ES-I3 (cell line): ENCODE measurements at regions not wholly inside any gene's neighbourhood (a gene's known extent, or its start where the extent isn't known, plus 50 kb on each side); places are given as distances from the start of the nearest gene placed in this dataset.

Experiments
- H3K36me3 ChIP-seq: 2 replicates; pipeline ENCODE4 v1.6.1; 2013; ENCODE audit warnings: mild to moderate bottlenecking, low read length, control low read depth, moderate library complexity; ENCODE audit not compliant: insufficient read depth
- H3K4me1 ChIP-seq: 2 replicates; pipeline ENCODE4 v1.6.1; 2013; ENCODE audit warnings: mild to moderate bottlenecking, control low read depth, low read length; ENCODE audit not compliant: insufficient read depth
- H3K9ac ChIP-seq: 2 replicates; pipeline ENCODE4 v1.6.1; 2013; ENCODE audit warnings: low read depth, mild to moderate bottlenecking, low read length, moderate library complexity
- H3K9me3 ChIP-seq: 2 replicates; pipeline ENCODE4 v1.6.1; 2013; ENCODE audit warnings: mild to moderate bottlenecking, low read length, moderate library complexity; ENCODE audit not compliant: control insufficient read depth, insufficient read depth

DNA sequence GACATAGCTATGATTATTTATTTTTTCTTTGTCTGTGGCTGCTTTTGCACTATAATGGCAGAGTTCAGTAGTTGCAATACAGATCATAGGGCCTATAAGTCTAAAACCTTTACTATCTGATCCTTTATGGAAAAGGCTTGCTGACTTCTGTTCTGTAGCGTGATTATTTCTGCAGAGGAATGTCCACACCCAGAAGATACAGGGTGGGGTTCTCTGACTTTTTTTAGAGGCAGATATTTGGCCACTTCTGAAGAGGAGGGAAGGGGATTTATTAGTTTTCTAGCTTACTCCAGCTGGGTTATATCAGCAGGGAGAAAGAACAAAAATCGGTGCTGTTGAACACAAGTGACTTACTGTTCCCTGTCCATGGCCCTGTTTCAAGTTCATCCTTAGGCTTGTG lies 97.6 kb downstream of the RPE65 start:
- H3K36me3 ChIP-seq: no peaks in the 10 kb centered on the region
- no peaks in the 10 kb centered on the region for H3K4me1 ChIP-seq
- no peak overlapping the region for H3K9ac ChIP-seq

DNA sequence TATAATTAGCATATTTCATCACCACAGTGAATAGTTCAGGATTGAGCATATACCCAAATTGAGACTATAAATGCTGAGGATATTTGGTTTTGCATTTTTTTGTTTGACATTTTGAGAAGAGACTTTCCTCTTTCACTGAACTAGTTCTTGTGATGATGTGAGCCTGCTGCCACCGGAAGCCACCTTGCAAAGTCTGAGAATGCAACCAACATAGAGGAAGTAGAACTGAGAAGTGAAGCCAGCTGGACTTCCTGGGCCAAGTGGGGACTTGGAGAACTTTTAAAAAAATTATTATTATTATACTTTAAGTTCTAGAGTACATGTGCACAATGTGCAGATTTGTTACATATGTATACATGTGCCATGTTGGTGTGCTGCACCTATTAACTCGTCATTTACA lies 102.3 kb downstream of the RPE65 start:
- H3K4me1 ChIP-seq: no peaks in the 10 kb centered on the region
- no peak overlapping the region for H3K9ac ChIP-seq
- H3K9me3 ChIP-seq: no peaks in the 10 kb centered on the region
- H3K36me3 ChIP-seq: no peaks in the 10 kb centered on the region

More for the DNA sequence above, 97.6 kb downstream of the RPE65 start:
- no peaks in the 10 kb centered on the region for H3K9me3 ChIP-seq

DNA sequence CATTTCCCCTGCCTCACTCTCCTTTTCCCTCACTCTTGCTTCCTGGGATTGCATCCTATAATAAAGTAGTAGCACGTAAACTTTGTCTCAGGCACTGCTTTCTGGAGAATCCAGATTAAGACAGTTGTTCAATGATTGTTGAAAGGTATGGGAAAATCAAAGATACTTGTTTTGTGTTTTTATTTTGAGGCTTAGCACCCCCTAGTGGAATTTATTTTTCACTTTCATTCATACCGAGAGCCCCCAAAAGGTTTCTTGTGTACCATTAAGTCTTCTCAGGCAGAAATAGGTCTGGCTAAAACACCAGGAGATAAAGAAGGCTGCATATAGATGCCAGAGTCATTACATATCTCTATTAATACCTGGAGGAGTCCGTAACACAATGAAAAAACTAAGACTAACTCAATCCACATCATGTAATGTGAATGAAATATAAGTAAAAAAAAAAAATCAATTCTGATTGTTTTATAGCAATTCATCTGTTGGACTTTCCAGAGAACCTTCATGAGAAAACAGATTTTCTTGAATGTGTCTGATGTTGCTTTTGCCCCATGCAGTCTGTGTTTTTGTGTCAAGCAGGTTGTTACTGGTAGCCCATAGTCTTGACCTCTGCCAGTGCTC lies 103.5 kb downstream of the RPE65 start:
- no peaks in the 10 kb centered on the region for H3K36me3 ChIP-seq
- H3K9ac ChIP-seq: no peak overlapping the region
- no peaks in the 10 kb centered on the region for H3K4me1 ChIP-seq
- H3K9me3 ChIP-seq: no peaks in the 10 kb centered on the region

DNA sequence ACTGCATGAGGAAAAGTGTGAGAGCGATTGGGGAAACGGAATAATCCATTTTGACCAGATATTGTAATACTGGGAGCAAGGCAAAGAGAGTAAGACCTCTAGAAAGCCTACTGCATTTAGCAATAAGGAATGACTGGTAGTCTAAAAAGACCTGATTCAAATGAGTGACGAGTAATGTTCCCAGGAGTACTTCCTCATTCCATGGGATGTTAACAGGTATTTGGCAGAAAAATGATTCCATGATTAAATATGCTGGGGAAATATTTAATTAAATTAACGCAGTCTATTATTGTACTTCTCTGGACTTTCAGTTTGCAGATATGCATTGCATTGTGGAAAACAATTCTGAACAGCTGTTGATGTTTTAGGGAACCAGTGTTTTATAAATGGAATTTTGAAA lies 105.5 kb downstream of the RPE65 start:
- no peaks in the 10 kb centered on the region for H3K4me1 ChIP-seq
- no peaks in the 10 kb centered on the region for H3K36me3 ChIP-seq
- no peaks in the 10 kb centered on the region for H3K9me3 ChIP-seq
- no peak overlapping the region for H3K9ac ChIP-seq

DNA sequence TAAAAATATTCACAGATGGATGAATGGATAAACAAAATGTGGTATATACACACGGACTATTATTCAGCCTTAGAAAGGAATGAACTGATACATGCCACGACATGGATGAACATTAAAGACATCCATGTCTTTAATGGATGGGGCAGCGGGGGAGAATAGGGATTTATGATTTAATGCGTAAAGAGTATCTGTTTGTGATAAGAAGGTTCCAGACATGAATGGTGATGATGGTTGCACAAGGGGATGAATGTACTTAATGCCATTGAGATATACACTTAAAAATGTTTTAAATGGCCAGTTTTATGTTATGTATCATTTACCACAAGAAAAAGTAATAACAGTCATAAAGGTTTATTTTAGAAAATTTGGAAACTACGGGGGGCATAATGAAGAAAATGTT lies 108.6 kb upstream of the WLS start:
- no peaks in the 10 kb centered on the region for H3K9me3 ChIP-seq
- H3K9ac ChIP-seq: no peak overlapping the region
- no peaks in the 10 kb centered on the region for H3K36me3 ChIP-seq
- H3K4me1 ChIP-seq: no peaks in the 10 kb centered on the region

DNA sequence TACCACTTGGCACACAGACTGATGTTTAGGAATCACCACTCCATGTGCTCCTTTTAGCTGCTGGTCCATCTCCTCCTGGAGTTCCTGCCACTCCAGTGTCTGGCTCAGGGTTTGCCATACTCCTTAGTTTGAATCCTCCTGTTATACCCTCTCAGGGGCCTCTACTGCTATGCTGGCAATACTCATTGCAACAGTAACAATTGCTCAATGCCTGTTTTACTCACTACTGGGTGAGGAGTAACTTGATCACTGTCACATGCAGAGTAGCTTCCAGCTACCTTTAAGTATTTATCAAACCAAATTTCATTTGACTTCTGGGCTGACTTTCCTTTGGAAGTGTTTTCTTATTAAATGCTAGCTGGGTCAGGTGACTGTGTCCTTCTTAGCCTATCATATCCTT lies 107.2 kb upstream of the WLS start:
- Histone ChIP-seq H3K9me3 (no peaks in the 10 kb centered on the region), H3K4me1 (no peaks in the 10 kb centered on the region), H3K9ac (no peak overlapping the region), H3K36me3 (no peaks in the 10 kb centered on the region)

DNA sequence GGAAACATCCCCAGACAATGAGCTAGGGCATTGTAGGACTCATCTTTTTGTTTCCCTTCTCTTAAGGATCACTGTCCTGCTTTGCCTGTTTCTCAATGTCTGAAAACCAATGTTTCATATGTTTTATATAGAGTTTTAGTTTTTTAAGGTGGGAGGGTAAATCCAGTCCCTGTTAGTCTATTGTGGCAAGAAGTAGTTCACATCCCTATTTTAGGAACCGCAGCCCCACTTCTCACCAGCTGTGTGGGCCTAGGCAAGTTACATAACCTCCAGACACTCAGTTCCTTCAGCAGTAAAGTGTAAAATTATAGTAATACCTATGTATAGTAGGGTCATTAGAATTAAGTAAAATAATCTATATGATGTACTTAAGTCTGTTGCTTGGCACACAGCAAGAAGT lies 105.8 kb upstream of the WLS start:
- Histone ChIP-seq H3K4me1 (no peaks in the 10 kb centered on the region), H3K9me3 (no peaks in the 10 kb centered on the region), H3K9ac (no peak overlapping the region), H3K36me3 (no peaks in the 10 kb centered on the region)

DNA sequence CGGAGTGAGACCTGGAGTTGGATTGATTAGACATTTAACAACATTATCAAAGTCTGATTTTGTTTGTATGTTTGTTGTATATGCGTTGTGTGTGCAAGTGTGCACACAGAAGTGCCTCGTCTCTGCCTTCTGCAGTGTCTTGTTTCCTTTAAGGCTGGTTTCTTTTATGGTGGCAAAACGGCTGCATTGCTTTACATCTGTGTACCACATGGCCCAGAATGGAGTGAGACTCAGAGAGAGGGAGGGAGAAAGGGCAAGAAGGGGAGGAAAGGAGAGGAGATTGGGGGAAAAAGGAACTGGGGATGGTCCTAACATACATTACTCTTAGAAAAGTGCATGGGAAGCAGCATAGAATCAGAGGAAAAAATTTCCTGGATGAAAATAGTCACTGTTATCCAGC lies 99.7 kb upstream of the WLS start:
- no peak overlapping the region for H3K9ac ChIP-seq
- H3K36me3 ChIP-seq: no peaks in the 10 kb centered on the region
- no peaks in the 10 kb centered on the region for H3K4me1 ChIP-seq
- no peaks in the 10 kb centered on the region; the same call in 1 of the 2 replicates for H3K9me3 ChIP-seq

DNA sequence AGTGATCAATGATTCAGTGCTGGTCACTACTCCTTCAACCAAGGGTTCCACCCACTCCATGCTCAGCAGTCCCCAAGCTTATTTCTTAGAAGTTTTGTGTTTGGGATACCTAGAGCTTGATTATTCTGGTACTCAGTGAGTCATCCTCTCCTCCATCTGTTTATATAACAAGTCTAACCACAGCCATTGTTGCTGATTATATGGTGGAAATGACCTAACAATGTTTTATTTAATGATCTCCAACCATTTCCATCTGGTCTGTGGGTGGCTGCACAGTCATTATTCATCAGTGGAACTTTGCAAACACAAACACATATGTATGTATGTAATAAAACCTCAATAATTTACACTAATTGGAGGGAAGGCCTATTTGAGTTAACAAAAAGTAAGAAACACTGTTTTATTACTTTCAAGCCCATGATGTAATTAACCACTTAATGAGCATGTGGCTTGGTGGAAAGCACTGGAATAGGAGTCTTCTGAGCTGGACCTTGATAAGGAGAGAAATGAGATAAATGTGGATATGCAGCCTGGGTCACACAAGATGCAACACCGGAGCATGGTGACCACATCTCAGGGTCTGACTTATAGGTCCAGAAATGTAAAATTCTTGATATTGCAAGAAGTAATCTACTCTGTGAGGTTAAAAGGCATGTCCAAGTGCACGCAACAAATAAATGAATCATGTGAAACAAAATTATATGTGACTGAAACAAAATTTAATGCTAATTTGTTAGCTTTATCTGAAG lies 99.0 kb upstream of the WLS start:
- Histone ChIP-seq H3K9me3 (no peaks in the 10 kb centered on the region; the same call in 1 of the 2 replicates), H3K36me3 (no peaks in the 10 kb centered on the region), H3K9ac (no peak overlapping the region), H3K4me1 (no peaks in the 10 kb centered on the region)

DNA sequence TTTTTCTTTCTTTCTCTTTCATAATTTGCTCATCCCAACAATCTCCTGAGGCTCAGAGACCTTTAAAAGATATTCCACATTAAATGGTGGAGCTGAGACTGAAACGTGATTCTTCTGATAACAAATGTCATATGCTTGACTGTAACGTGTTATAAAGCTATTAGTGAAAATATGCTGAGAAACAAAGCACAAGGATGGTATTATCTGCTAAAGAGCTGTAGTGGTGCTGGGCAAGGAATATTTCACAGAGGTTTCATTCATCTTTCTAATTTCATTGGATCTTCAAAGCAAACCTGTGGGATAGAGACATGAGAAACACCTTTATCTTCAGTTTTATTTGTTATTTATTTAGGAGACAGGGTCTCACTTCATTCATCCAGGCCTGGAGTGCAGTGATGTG lies 98.1 kb upstream of the WLS start:
- H3K36me3 ChIP-seq: no peaks in the 10 kb centered on the region
- no peaks in the 10 kb centered on the region for H3K4me1 ChIP-seq
- no peaks in the 10 kb centered on the region; the same call in 1 of the 2 replicates for H3K9me3 ChIP-seq
- H3K9ac ChIP-seq: no peak overlapping the region

DNA sequence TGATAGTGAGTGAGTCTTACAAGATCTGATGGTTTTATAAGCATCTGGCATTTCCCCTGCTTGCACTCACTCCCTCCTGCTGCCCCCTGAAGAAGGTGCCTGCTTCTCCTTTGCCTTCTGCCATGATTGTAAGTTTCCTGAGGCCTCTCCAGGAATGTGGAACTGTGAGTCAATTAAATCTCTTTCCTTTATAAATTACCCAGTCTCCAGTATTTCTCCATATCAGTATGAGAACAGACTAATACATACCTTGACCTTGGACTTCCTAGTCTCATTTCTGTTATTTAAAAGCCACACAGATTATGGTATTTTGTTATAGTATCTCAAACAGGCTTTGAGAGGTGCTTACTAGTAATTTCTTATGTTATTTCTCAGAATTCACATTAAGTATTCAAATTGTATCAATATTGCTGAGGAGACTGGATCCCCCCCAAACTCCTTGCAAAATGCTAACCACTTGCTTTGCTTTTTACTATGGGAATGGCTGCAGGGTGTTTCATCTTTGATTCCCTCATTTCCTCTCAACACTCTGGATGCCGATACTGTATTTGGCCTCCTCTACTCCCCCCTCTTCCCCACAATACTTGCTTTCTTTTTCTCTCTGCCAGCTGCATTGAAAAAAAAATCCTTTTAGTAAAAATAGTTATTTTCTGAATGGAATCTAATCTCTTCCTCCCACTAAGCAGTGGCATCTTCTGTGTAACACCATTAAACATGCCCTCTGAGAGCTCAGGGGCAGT lies 96.9 kb upstream of the WLS start:
- Histone ChIP-seq H3K9ac (no peak overlapping the region), H3K4me1 (no peaks in the 10 kb centered on the region), H3K36me3 (no peaks in the 10 kb centered on the region), H3K9me3 (no peaks in the 10 kb centered on the region; the same call in 1 of the 2 replicates)

DNA sequence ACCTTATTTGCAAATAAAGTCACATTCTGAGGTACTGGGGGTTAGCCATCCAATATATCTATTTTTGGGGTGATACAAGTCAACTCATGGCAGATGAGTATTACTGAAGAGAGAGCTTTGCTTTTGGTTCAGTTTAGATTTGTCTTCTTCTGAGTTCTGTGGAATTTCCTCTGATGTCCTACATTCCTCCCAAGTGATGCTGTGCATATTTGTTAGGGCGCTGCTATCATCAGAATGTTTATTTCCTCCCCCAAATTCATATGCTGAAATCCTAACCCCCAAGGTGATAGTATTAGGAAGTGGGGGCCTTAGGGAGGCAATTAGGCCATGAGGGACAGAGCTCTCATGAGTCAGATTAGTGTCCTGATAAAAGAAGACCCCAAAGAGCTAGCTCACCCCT lies 96.2 kb upstream of the WLS start:
- Histone ChIP-seq H3K9me3 (no peaks in the 10 kb centered on the region; the same call in 1 of the 2 replicates), H3K4me1 (no peaks in the 10 kb centered on the region), H3K9ac (no peak overlapping the region), H3K36me3 (no peaks in the 10 kb centered on the region)

DNA sequence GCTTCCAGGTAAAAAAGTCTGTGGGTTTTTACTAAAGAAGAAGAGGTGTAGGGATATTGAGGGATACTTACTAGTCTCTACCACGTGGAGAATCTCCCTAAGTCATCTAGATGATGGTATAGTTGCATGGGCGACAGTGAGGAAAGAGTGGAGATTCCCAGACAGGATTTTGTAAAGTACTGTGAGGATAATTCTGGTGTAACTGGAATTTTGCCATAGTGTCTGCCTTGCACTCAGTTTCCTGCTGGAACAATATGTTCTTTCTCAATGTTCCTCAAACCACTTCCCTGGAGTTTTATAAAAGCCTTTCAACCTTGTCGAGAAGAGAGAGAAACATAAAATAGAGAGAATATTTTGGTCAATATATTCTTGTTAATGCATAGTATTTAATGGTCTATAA lies 95.1 kb upstream of the WLS start:
- Histone ChIP-seq H3K9me3 (no peaks in the 10 kb centered on the region; the same call in 1 of the 2 replicates), H3K36me3 (no peaks in the 10 kb centered on the region), H3K9ac (no peak overlapping the region), H3K4me1 (no peaks in the 10 kb centered on the region)

DNA sequence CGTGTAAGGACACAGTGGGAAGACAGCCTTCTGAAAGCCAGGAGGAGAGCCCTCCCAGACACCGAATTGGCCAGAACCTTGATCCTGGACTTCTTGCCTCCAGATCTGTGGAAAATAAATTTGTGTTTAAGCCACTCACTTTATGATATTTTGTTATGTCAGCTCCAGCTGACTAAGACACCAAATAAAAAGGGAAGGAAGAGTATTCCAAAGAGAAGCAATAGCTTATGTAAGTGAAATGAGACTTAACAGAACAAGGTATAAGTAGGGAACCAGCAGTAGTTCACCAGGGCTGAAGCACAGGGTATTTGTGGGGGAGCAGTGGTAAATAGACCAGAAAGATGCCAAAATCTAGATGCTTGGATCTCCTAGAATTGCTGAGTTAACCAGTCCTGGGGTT lies 94.2 kb upstream of the WLS start:
- no peaks in the 10 kb centered on the region for H3K4me1 ChIP-seq
- no peaks in the 10 kb centered on the region for H3K36me3 ChIP-seq
- no peaks in the 10 kb centered on the region; the same call in 1 of the 2 replicates for H3K9me3 ChIP-seq

DNA sequence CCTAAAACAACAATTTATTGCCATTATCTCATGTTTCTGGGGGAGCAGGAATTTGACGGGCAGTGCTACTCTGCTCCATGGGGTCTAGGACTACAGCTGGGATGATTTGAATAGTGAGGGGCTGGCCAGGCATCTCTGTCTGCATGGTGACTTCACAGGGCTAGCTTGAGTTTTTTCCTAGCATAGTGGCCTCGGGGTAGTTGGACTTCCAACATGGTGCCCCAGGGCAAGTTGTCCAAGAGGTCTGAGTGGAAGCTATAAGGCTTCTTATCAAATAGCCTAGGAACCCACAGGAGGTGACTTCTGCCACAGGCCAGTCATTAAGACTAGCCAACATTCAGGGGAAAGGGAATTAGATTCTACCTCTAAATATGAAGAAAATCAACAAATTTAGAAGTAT lies 92.0 kb upstream of the WLS start:
- Histone ChIP-seq H3K36me3 (no peaks in the 10 kb centered on the region), H3K9me3 (no peaks in the 10 kb centered on the region; the same call in 1 of the 2 replicates), H3K9ac (no peak overlapping the region), H3K4me1 (peaks cover 11% of the 10 kb centered on the region; the same call in 1 of the 2 replicates)

More for the DNA sequence above, 94.2 kb upstream of the WLS start:
- no peak overlapping the region for H3K9ac ChIP-seq
